Activated CD8-positive, alpha-beta T cell treated with anti-CD3 and anti-CD28 coated beads for 36 hours (primary cell): ENCODE measurements at regions not wholly inside any gene's neighbourhood (a gene's known extent, or its start where the extent isn't known, plus 50 kb on each side); places are given as distances from the start of the nearest gene placed in this dataset.

ENCODE experiments used
- ATAC-seq: fragments of 200-7000 bp; cut with Tn5 transposase; one replicate; pipeline ENCODE4 v1.10.0; 2021; ENCODE audit warnings: mild to moderate bottlenecking, moderate library complexity
- CTCF ChIA-PET: fragments of 350-600 bp; sonication (Branson Sonifier 250); formaldehyde crosslinking; loops from one replicate; lab custom pipeline; 2021; ENCODE audit warnings: antibody characterized with exemption; lab: Charles Lee
- POLR2A ChIA-PET: fragments of 350-600 bp; sonication (Branson Sonifier 250); formaldehyde crosslinking; loops from one replicate; lab custom pipeline; 2021; ENCODE audit warnings: antibody characterized with exemption; lab: Charles Lee
- DNase-seq: peaks from one replicate; pipeline ENCODE4 v3.0.0-alpha.2; 2020
- H3K27ac Mint-ChIP-seq: one replicate; pipeline ENCODE4 v1.8.0; 2021; ENCODE audit warnings: mild to moderate bottlenecking, mixed read lengths
- H3K27me3 Mint-ChIP-seq: one replicate; pipeline ENCODE4 v1.8.0; 2021; ENCODE audit warnings: mixed read lengths
- H3K36me3 Mint-ChIP-seq: one replicate; pipeline ENCODE4 v1.8.0; 2021; ENCODE audit warnings: low read depth, mixed read lengths
- H3K4me1 Mint-ChIP-seq: one replicate; pipeline ENCODE4 v1.8.0; 2021; ENCODE audit warnings: low read depth, mixed read lengths
- H3K4me3 Mint-ChIP-seq: one replicate; pipeline ENCODE4 v1.8.0; 2021; ENCODE audit warnings: mild to moderate bottlenecking, moderate library complexity, mixed read lengths
- H3K9me3 Mint-ChIP-seq: one replicate; pipeline ENCODE4 v1.8.0; 2021; ENCODE audit warnings: mixed read lengths
- intact Hi-C: fragments of 100-400 bp; cut with micrococcal nuclease; formaldehyde crosslinking; loops from one replicate; pipeline ENCODE4 v1.10.0; 2022
- TF ChIP-seq, protein P1 (sequence below): fragments of 200-600 bp; IDR thresholded peaks from one replicate; pipeline ENCODE4 v1.8.0; 2022; ENCODE audit warnings: antibody characterized with exemption, mild to moderate bottlenecking

DNA sequence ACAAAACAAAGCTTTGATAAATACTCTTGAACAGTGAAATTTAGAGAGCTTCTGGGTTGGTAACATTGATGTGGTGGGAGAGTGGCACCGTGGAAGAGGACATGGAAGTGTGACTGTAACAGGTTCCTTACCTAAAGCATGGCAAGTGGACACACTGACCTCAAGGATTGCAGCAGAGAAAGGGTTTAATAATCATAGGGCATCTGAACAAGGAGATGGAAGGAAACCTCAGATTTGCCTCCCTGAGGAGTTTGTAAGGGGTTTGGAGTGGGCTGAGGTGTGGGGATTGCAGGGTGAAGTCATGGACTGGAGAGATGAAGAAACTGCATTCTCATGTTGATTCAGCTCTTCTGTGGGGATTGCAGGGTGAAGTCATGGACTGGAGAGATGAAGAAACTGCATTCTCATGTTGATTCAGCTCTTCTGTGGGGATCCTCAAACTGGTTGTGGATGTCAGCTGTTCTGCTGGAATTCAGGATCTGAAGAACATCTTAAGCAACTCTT lies 83.8 kb upstream of the TLK1 start:
- ATAC-seq (no peak), DNase-seq (no peak)
- peaks cover 16% of the 10 kb centered on the region for H3K9me3 Mint-ChIP-seq
- intact Hi-C loops: loop anchor here (10.0 kb wide), 1 partner anchor 270 kb away; no protein-coding TSS in a partner anchor
- ChIA-PET CTCF (interaction anchor here (0.6 to 1.3 kb wide), 4 partner anchors 9 to 272 kb away, joined by 3 to 5 read pairs (median 3); no protein-coding TSS in a partner anchor), POLR2A (no interaction called here)
- H3K4me3 Mint-ChIP-seq: no peak overlapping the region
- no peaks in the 10 kb centered on the region for H3K27me3 Mint-ChIP-seq
- H3K27ac Mint-ChIP-seq: no peak overlapping the region
- H3K4me1 Mint-ChIP-seq: peaks cover 34% of the 10 kb centered on the region
- TF ChIP-seq, protein P1, sequence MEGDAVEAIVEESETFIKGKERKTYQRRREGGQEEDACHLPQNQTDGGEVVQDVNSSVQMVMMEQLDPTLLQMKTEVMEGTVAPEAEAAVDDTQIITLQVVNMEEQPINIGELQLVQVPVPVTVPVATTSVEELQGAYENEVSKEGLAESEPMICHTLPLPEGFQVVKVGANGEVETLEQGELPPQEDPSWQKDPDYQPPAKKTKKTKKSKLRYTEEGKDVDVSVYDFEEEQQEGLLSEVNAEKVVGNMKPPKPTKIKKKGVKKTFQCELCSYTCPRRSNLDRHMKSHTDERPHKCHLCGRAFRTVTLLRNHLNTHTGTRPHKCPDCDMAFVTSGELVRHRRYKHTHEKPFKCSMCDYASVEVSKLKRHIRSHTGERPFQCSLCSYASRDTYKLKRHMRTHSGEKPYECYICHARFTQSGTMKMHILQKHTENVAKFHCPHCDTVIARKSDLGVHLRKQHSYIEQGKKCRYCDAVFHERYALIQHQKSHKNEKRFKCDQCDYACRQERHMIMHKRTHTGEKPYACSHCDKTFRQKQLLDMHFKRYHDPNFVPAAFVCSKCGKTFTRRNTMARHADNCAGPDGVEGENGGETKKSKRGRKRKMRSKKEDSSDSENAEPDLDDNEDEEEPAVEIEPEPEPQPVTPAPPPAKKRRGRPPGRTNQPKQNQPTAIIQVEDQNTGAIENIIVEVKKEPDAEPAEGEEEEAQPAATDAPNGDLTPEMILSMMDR: no peak
- H3K36me3 Mint-ChIP-seq: peaks cover 6% of the 10 kb centered on the region

DNA sequence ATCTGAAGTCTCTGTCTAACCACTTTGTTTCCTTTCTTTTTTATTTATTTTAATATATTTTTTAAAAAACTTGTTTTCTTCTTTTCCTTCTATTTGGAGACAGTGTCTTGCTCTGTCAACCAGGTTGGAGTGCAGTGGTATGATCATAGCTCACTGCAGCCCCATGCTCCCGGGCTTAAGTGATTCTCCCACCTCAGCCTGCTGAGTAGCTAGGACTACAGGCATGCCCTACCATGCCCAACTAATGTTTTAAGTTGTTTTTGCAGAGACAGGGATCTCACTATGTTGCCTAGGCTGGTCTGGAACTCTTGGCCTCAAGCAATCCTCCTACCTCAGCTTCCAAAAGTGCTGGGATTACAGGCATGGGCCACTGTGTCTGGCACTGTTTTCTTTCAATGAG lies 81.1 kb upstream of the TLK1 start:
- CTCF ChIA-PET: no interaction called here
- ATAC-seq (no peak), DNase-seq (no peak)
- intact Hi-C loops: loop anchor here (10.0 kb wide), 1 partner anchor 267 kb away; no protein-coding TSS in a partner anchor
- H3K27me3 Mint-ChIP-seq: no peaks in the 10 kb centered on the region
- POLR2A ChIA-PET: interaction anchor here (0.8 kb wide), 1 partner anchor 88 kb away, joined by 3 read pairs; no protein-coding TSS in a partner anchor
- H3K27ac Mint-ChIP-seq: no peak overlapping the region
- peaks cover 15% of the 10 kb centered on the region for H3K4me1 Mint-ChIP-seq
- peaks cover 13% of the 10 kb centered on the region for H3K9me3 Mint-ChIP-seq
- H3K4me3 Mint-ChIP-seq: no peak overlapping the region
- TF ChIP-seq, protein P1: no peak
- H3K36me3 Mint-ChIP-seq: peaks cover 4% of the 10 kb centered on the region

DNA sequence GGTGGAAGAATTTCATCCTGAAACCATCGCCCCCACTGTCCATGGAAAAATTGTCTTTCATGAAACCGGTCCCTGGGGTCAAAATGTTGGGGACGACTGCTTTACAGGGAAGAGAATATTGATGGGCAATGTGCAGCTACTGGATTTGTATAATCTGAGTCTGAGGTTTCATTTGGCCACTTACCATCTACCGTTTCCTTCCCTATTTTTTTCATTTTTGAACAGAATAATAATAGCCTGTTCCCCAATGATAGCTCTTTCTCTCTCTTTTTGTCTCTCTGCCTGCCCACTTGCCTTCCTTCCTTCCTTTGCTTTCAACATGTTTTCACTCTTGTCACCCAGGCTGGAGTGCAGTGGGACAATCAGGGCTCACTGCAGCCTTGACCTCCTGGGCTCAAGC lies 78.3 kb upstream of the TLK1 start:
- Mint-ChIP-seq H3K4me1 (peaks cover 3% of the 10 kb centered on the region), H3K9me3 (no peaks in the 10 kb centered on the region), H3K36me3 (no peaks in the 10 kb centered on the region), H3K4me3 (no peak overlapping the region), H3K27me3 (no peaks in the 10 kb centered on the region), H3K27ac (no peak overlapping the region)
- no peak for DNase-seq
- intact Hi-C loops: no loop called here
- no peak for ATAC-seq
- TF ChIP-seq, protein P1: no peak
- ChIA-PET POLR2A (interaction anchor here (1.2 kb wide), 1 partner anchor 9 kb away, joined by 5 read pairs; no protein-coding TSS in a partner anchor), CTCF (interaction anchor here (1.0 kb wide), 1 partner anchor 74 kb away, joined by 3 read pairs; no protein-coding TSS in a partner anchor)

DNA sequence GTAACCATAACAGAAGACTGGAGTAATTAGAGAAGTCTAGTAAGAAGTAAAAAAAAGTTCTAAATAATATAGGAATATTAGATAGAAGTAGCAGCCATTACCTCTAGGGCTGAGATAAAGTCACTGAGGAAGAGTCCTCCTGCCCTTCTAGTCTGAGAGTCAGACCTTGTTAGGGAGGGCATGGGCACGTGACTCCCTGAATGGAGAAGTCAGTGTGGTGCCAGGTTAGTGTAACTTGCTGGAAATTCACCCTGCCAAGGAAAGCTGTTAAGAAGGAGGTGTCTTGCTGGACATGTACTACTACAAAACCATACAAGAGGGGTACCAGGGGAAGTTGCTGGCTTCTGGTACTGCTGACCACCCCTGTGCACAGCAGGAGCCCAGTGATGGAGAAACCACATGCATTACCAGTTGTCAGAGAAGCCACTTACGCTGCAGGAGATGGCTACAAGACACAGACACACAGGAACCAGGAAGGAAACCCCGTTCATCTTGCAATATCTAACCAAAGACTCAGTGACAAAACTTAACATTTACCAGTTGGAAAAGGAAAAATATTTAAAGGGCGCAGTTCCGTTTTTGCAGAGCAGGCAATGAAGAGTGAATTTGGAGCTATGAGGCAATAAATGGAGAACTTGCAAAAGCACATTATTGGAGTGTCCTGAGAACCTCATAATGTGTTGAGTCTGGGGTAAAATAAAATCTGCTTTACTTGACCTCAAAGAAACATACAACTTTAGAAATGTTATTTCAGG lies 77.2 kb upstream of the TLK1 start:
- intact Hi-C loops: no loop called here
- H3K9me3 Mint-ChIP-seq: no peaks in the 10 kb centered on the region
- POLR2A ChIA-PET: interaction anchor here (1.2 kb wide), 1 partner anchor 10 kb away, joined by 5 read pairs; no protein-coding TSS in a partner anchor
- TF ChIP-seq, protein P1: no peak
- H3K36me3 Mint-ChIP-seq: no peaks in the 10 kb centered on the region
- no peaks in the 10 kb centered on the region for H3K27me3 Mint-ChIP-seq
- no peak for ATAC-seq
- no peak for DNase-seq
- CTCF ChIA-PET: interaction anchor here (1.0 kb wide), 1 partner anchor 73 kb away, joined by 3 read pairs; no protein-coding TSS in a partner anchor
- H3K4me3 Mint-ChIP-seq: no peak overlapping the region
- peaks cover 3% of the 10 kb centered on the region for H3K4me1 Mint-ChIP-seq
- H3K27ac Mint-ChIP-seq: no peak overlapping the region
